ENCODE measurements at regions not wholly inside any gene's neighbourhood (a gene's known extent, or its start where the extent isn't known, plus 50 kb on each side); places are given as distances from the start of the nearest gene placed in this dataset.

- ATAC-seq (no peak), DNase-seq (no peak)
- TF ChIP-seq CTCF (IDR thresholded peaks at IDR 0.05), result no peak
- H3K9me3 ChIP-seq, result no peaks in the 10 kb centered on the region
- intact Hi-C loops (cut with DNase I), result no loop called here
- H3K4me1 ChIP-seq, result peaks cover 4 to 5% of the 10 kb centered on the region in 2 donors
- H3K27ac ChIP-seq, result no peak overlapping the region
- H3K27me3 ChIP-seq, result no peaks in the 10 kb centered on the region
- no peak overlapping the region for H3K4me3 ChIP-seq
- H3K36me3 ChIP-seq, result no peaks in the 10 kb centered on the region
Measured at GRCh38 chr7:17093461-17093860, 205.0 kb upstream of the AHR start.

- ATAC-seq, result no peak
- intact Hi-C loops (cut with DNase I), result no loop called here
Measured at GRCh38 chr7:17094963-17095574, 203.4 kb upstream of the AHR start.

GRCh38 chr7:17095931-17096330 lies 202.5 kb upstream of the AHR start:
- H3K4me3 ChIP-seq, result no peak overlapping the region
- TF ChIP-seq CTCF (IDR thresholded peaks at IDR 0.05), result no peak
- no peak overlapping the region for H3K27ac ChIP-seq
- H3K36me3 ChIP-seq, result no peaks in the 10 kb centered on the region
- no peak for DNase-seq
- H3K4me1 ChIP-seq, result peaks cover 10 to 17% of the 10 kb centered on the region in 2 donors
- ATAC-seq, result no peak
- intact Hi-C loops (cut with DNase I), result no loop called here
- H3K9me3 ChIP-seq, result no peaks in the 10 kb centered on the region
- H3K27me3 ChIP-seq, result no peaks in the 10 kb centered on the region

More at GRCh38 chr7:17094963-17095574, 203.4 kb upstream of the AHR start:
- DNase-seq, result peak in 1 of 4 donors; percentile 41
- Histone ChIP-seq H3K4me1 (peaks cover 10 to 17% of the 10 kb centered on the region in 2 donors), H3K36me3 (no peaks in the 10 kb centered on the region), H3K27me3 (no peaks in the 10 kb centered on the region), H3K4me3 (no peak overlapping the region), H3K27ac (no peak overlapping the region), H3K9me3 (no peaks in the 10 kb centered on the region)
- no peak for TF ChIP-seq CTCF (IDR thresholded peaks at IDR 0.05)

GRCh38 chr7:17097668-17098297 lies 200.7 kb upstream of the AHR start:
- Histone ChIP-seq H3K4me3 (no peak overlapping the region), H3K27ac (peak overlapping the region; percentile 71 to 72), H3K9me3 (no peaks in the 10 kb centered on the region), H3K27me3 (no peaks in the 10 kb centered on the region), H3K36me3 (no peaks in the 10 kb centered on the region), H3K4me1 (peaks cover 10 to 17% of the 10 kb centered on the region in 2 donors)
- no peak for DNase-seq
- ATAC-seq, result peak; percentile 25
- TF ChIP-seq CTCF (IDR thresholded peaks at IDR 0.05), result no peak
- intact Hi-C loops (cut with DNase I), result no loop called here

GRCh38 chr7:17098515-17098914 lies 199.9 kb upstream of the AHR start:
- intact Hi-C loops (cut with DNase I), result no loop called here
- peak overlapping the region; percentile 71 to 72 for H3K27ac ChIP-seq
- no peaks in the 10 kb centered on the region for H3K9me3 ChIP-seq
- no peak overlapping the region for H3K4me3 ChIP-seq
- TF ChIP-seq CTCF (IDR thresholded peaks at IDR 0.05), result no peak
- H3K4me1 ChIP-seq, result peaks cover 10 to 17% of the 10 kb centered on the region in 2 donors
- peak; percentile 76 for ATAC-seq
- no peaks in the 10 kb centered on the region for H3K27me3 ChIP-seq
- no peaks in the 10 kb centered on the region for H3K36me3 ChIP-seq
- DNase-seq, result no peak
